IMR-90 (cell line): ENCODE measurements at regions not wholly inside any gene's neighbourhood (a gene's known extent, or its start where the extent isn't known, plus 50 kb on each side); places are given as distances from the start of the nearest gene placed in this dataset.

Experiments used
- ATAC-seq: fragments of 200-7000 bp; cut with Tn5 transposase; 2 replicates; pipeline ENCODE4 v1.9.1; 2020; ENCODE audit warnings: low read depth, mild to moderate bottlenecking, moderate library complexity
- BruUV-seq: library from RNA; stranded (reverse); fragments of 400-500 nt; replicated peaks from 2 replicates; lab custom pipeline; 2021; lab: Mats Ljungman, UMichigan
- CTCF ChIA-PET: fragments of 300-600 bp; formaldehyde crosslinking; extraction: SDS; loops from one replicate; lab custom pipeline; 2021; ENCODE audit warnings: antibody characterized with exemption; lab: Yijun Ruan, JAX
- POLR2A ChIA-PET: fragments of 300-600 bp; sonication (Branson Sonifier 250); formaldehyde crosslinking; loops from one replicate; lab custom pipeline; 2022; ENCODE audit warnings: antibody characterized with exemption; ENCODE audit not compliant: unreplicated experiment; lab: Charles Lee
- DNase-seq: peaks from one replicate; pipeline ENCODE4 v3.0.0; 2013
- H2AFZ ChIP-seq: replicated peaks from 2 replicates; pipeline ENCODE3; 2013; ENCODE audit warnings: low read length, mild to moderate bottlenecking; ENCODE audit not compliant: poor library complexity
- H2AK5ac ChIP-seq: 2 replicates; pipeline ENCODE4 v1.6.1; 2013; ENCODE audit warnings: low read depth, low read length, inconsistent platforms
- H2AK9ac ChIP-seq: replicated peaks from 2 replicates; pipeline ENCODE3; 2013; ENCODE audit warnings: mild to moderate bottlenecking, low read depth, low read length, moderate library complexity; ENCODE audit not compliant: poor library complexity
- H2BK120ac ChIP-seq: 2 replicates; pipeline ENCODE4 v1.6.1; 2013; ENCODE audit warnings: low read depth, low read length, inconsistent platforms
- H2BK15ac ChIP-seq: 3 replicates; pipeline ENCODE4 v1.6.1; 2013; ENCODE audit warnings: low read depth, low read length, inconsistent platforms
- H2BK20ac ChIP-seq: 2 replicates; pipeline ENCODE4 v1.6.1; 2013; ENCODE audit warnings: low read depth, mild to moderate bottlenecking, inconsistent platforms, low read length, moderate library complexity
- H2BK5ac ChIP-seq: 2 replicates; pipeline ENCODE4 v1.6.1; 2013; ENCODE audit warnings: mild to moderate bottlenecking, low read depth, low read length, inconsistent platforms; ENCODE audit not compliant: poor library complexity, severe bottlenecking
- H3K14ac ChIP-seq: replicated peaks from 2 replicates; pipeline ENCODE4 v1.6.1; 2013; ENCODE audit warnings: low read depth, low read length, inconsistent platforms
- H3K18ac ChIP-seq: 2 replicates; pipeline ENCODE4 v1.6.1; 2013; ENCODE audit warnings: low read depth, low read length, control low read depth
- H3K23ac ChIP-seq: 2 replicates; pipeline ENCODE4 v1.6.1; 2013; ENCODE audit warnings: low read depth, low read length, inconsistent platforms
- H3K27ac ChIP-seq: 2 replicates; pipeline ENCODE4 v1.5.1; 2013; ENCODE audit warnings: mild to moderate bottlenecking, control low read depth, low read length; ENCODE audit not compliant: insufficient read depth
- H3K27me3 ChIP-seq: 2 replicates; pipeline ENCODE4 v1.6.1; 2013; ENCODE audit warnings: low read length; ENCODE audit not compliant: control insufficient read depth, insufficient read depth
- H3K36me3 ChIP-seq: 2 replicates; pipeline ENCODE4 v1.6.1; 2013; ENCODE audit warnings: low read length, mixed read lengths; ENCODE audit not compliant: control insufficient read depth, insufficient read depth
- H3K4ac ChIP-seq: 2 replicates; pipeline ENCODE4 v1.6.1; 2013; ENCODE audit warnings: low read depth, low read length, inconsistent platforms
- H3K4me1 ChIP-seq: 2 replicates; pipeline ENCODE4 v1.6.1; 2013; ENCODE audit warnings: low read length, mixed read lengths; ENCODE audit not compliant: control insufficient read depth, insufficient read depth
- H3K4me2 ChIP-seq: 2 replicates; pipeline ENCODE4 v1.6.1; 2013; ENCODE audit warnings: low read depth, mild to moderate bottlenecking, control low read depth, low read length, moderate library complexity
- H3K4me3 ChIP-seq: 2 replicates; pipeline ENCODE4 v1.5.1; 2013; ENCODE audit warnings: low read depth, mild to moderate bottlenecking, control low read depth, low read length, moderate library complexity; ENCODE audit not compliant: insufficient read depth
- H3K56ac ChIP-seq: 2 replicates; pipeline ENCODE4 v1.6.1; 2013; ENCODE audit warnings: low read length, inconsistent platforms; ENCODE audit not compliant: insufficient read depth; ENCODE audit errors: extremely low read depth
- H3K79me1 ChIP-seq, 2 experiments: 2 replicates each; pipeline ENCODE4 v1.6.1; 2013; ENCODE audit warnings: low read length in 2 of 2, inconsistent platforms in 1 of 2, low read depth in 1 of 2
- H3K9ac ChIP-seq: 2 replicates; pipeline ENCODE4 v1.6.1; 2013; ENCODE audit warnings: low read depth, low read length, control low read depth
- H3K9me1 ChIP-seq: 2 replicates; pipeline ENCODE4 v1.6.1; 2013; ENCODE audit warnings: low read length, inconsistent platforms; ENCODE audit not compliant: insufficient read depth
- H3K9me3 ChIP-seq: 2 replicates; pipeline ENCODE4 v1.6.1; 2013; ENCODE audit warnings: low read length; ENCODE audit not compliant: control insufficient read depth, insufficient read depth
- H4K20me1 ChIP-seq: 2 replicates; pipeline ENCODE4 v1.6.1; 2013; ENCODE audit warnings: low read length, inconsistent platforms; ENCODE audit not compliant: insufficient read depth
- H4K5ac ChIP-seq: 2 replicates; pipeline ENCODE4 v1.6.1; 2013; ENCODE audit warnings: mild to moderate bottlenecking, low read depth, low read length, control low read depth
- H4K8ac ChIP-seq, 2 experiments: 2 replicates each; pipeline ENCODE4 v1.6.1; 2013; ENCODE audit warnings: low read depth in 2 of 2, low read length in 2 of 2, control low read depth in 1 of 2, inconsistent platforms in 1 of 2
- H4K91ac ChIP-seq: 2 replicates; pipeline ENCODE4 v1.6.1; 2013; ENCODE audit warnings: low read depth, low read length, inconsistent platforms; ENCODE audit not compliant: insufficient read depth
- CHD1 ChIP-seq: IDR thresholded peaks from 2 replicates; pipeline ENCODE4 v1.6.1; 2012; ENCODE audit warnings: low read depth, low read length, improper control_type of control experiment
- MAFK ChIP-seq: IDR thresholded peaks from 2 replicates; pipeline ENCODE4 v1.6.1; 2012; ENCODE audit warnings: low read depth, low read length, improper control_type of control experiment
- MAZ ChIP-seq: IDR thresholded peaks from 2 replicates; pipeline ENCODE4 v1.6.1; 2012; ENCODE audit warnings: low read depth, mild to moderate bottlenecking, low read length, improper control_type of control experiment, moderate library complexity, borderline replicate concordance
- POLR2A ChIP-seq: IDR thresholded peaks from 2 replicates; pipeline ENCODE4 v1.6.1; 2012; ENCODE audit warnings: mild to moderate bottlenecking, low read depth, low read length
- RCOR1 ChIP-seq: IDR thresholded peaks from 2 replicates; pipeline ENCODE4 v1.6.1; 2012; ENCODE audit warnings: mild to moderate bottlenecking, low read length, improper control_type of control experiment; ENCODE audit not compliant: insufficient replicate concordance
- WGBS, 2 experiments: methylation state at CpG; one replicate each; pipeline versions ENCODE4 v1.1.5 to v1.1.7; 2013; ENCODE audit warnings: missing lambda C conversion rate in 2 of 2; ENCODE audit not compliant: insufficient read length in 1 of 2; ENCODE audit errors: extremely low coverage in 2 of 2; 5-methylcytosine and 5-hydroxymethylcytosine counted together
- dilution Hi-C: fragments of 300-500 bp; cut with HindIII; formaldehyde crosslinking; loops from one replicate; pipeline ENCODE4 v1.14.3; 2018; ENCODE audit warnings: low sequenced_read_pairs; ENCODE audit not compliant: unreplicated experiment
- in situ Hi-C: fragments of 300-500 bp; cut with MboI; formaldehyde crosslinking; loops from 3 replicates; pipeline ENCODE4 v1.14.3; 2019; ENCODE audit warnings: low sequenced_read_pairs, inconsistent platforms, mixed read lengths
- intact Hi-C: fragments of 100-400 bp; cut with micrococcal nuclease; formaldehyde crosslinking; loops from 2 replicates; pipeline ENCODE4 v1.10.0; 2022
- TF ChIP-seq, protein P1 (sequence below): conservative IDR thresholded peaks from 2 replicates; pipeline ENCODE4 v1.5.1; 2012; ENCODE audit warnings: mild to moderate bottlenecking, low read depth, low read length, improper control_type of control experiment

DNA sequence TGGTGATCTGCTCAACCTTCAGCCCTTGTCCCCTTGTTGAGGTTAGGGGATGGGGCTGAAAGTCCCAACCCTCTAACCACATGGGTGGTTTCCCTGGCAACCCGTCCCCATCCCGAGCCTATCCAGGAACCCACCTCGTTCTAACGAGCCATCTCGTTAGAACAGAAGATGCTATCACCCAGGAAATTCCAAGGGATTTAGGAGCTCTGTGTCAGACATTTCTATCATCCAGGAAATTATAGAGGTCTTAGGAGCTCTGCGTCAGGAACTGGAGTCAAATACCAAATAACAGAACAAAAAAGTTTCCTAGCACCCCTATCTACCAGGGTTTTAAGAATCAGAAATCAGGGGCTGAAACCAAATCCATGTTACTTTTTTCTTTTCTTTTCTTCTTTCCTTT lies 90.3 kb upstream of the LCLAT1 start:
- DNase-seq (no peak), ATAC-seq (no peak)
- Histone ChIP-seq H3K18ac (no peak overlapping the region), H2BK5ac (no peak overlapping the region), H4K20me1 (no peaks in the 10 kb centered on the region), H3K9me1 (peaks cover 10% of the 10 kb centered on the region), H3K56ac (no peak overlapping the region), H3K9ac (no peak overlapping the region), H2AK9ac (no peak overlapping the region), H2BK15ac (no peak overlapping the region; the same call in 2 of the 3 replicates), H2AK5ac (no peak overlapping the region), H2BK120ac (no peak overlapping the region), H2BK20ac (no peak overlapping the region), H4K91ac (no peak overlapping the region), H3K36me3 (no peaks in the 10 kb centered on the region), H3K4me1 (peaks cover 28% of the 10 kb centered on the region), H3K4me3 (no peak overlapping the region), H3K4me2 (no peak overlapping the region), H3K23ac (no peak overlapping the region), H3K4ac (no peak overlapping the region), H2AFZ (no peak overlapping the region), H4K5ac (no peak overlapping the region), H3K14ac (no peak overlapping the region), H3K79me1 (peaks cover 0 to 5% of the 10 kb centered on the region in 2 experiments; a peak in 3 of 4 replicates), H3K27ac (no peak overlapping the region), H3K27me3 (no peaks in the 10 kb centered on the region), H3K9me3 (no peaks in the 10 kb centered on the region), H4K8ac (no peak overlapping the region)
- dilution Hi-C loops (no loop called here), in situ Hi-C loops (no loop called here), intact Hi-C loops (no loop called here)
- ChIA-PET CTCF (no interaction called here), POLR2A (no interaction called here)
- 73% methylated on average over 3 of the region's 6 CpGs; no CpG with 5 or more reads in 1 of the 2 experiments for WGBS, 2 experiments
- BruUV-seq = no TSS peak
- TF ChIP-seq MAFK (no peak), POLR2A (no peak), MAZ (no peak), RCOR1 (no peak), CHD1 (no peak)
- TF ChIP-seq, protein P1, sequence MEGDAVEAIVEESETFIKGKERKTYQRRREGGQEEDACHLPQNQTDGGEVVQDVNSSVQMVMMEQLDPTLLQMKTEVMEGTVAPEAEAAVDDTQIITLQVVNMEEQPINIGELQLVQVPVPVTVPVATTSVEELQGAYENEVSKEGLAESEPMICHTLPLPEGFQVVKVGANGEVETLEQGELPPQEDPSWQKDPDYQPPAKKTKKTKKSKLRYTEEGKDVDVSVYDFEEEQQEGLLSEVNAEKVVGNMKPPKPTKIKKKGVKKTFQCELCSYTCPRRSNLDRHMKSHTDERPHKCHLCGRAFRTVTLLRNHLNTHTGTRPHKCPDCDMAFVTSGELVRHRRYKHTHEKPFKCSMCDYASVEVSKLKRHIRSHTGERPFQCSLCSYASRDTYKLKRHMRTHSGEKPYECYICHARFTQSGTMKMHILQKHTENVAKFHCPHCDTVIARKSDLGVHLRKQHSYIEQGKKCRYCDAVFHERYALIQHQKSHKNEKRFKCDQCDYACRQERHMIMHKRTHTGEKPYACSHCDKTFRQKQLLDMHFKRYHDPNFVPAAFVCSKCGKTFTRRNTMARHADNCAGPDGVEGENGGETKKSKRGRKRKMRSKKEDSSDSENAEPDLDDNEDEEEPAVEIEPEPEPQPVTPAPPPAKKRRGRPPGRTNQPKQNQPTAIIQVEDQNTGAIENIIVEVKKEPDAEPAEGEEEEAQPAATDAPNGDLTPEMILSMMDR = no peak
